GM21723 (cell line): ENCODE measurements at regions not wholly inside any gene's neighbourhood (a gene's known extent, or its start where the extent isn't known, plus 50 kb on each side); places are given as distances from the start of the nearest gene placed in this dataset.
"Not testable (repeated sequence)": the region's sequence is repeated elsewhere in the genome, so short reads cannot be mapped to it uniquely, and the experiment has no call there.

ENCODE experiments used
- ATAC-seq: cut with Tn5 transposase; IDR thresholded peaks from one replicate; pipeline ENCODE4 v1.9.1; 2021; ENCODE audit warnings: mild to moderate bottlenecking, moderate library complexity; ENCODE audit not compliant: unreplicated experiment

DNA sequence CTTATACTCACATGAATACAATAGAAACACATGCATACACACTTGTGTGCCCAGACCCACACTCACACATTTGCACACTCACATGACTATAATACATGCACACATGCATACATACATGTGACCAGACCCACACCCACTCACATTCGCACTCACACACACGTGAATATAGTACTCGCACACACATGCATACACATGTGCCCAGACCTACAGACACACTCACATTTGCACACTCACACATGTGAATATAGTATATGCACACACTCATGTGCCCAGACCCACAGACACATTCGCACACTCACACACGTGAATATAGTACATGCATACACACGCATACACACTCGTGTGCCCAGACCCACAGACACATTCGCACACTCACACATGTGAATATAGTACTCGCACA lies 197.4 kb upstream of the ZNF469 start:
- not testable (repeated sequence) for ATAC-seq

DNA sequence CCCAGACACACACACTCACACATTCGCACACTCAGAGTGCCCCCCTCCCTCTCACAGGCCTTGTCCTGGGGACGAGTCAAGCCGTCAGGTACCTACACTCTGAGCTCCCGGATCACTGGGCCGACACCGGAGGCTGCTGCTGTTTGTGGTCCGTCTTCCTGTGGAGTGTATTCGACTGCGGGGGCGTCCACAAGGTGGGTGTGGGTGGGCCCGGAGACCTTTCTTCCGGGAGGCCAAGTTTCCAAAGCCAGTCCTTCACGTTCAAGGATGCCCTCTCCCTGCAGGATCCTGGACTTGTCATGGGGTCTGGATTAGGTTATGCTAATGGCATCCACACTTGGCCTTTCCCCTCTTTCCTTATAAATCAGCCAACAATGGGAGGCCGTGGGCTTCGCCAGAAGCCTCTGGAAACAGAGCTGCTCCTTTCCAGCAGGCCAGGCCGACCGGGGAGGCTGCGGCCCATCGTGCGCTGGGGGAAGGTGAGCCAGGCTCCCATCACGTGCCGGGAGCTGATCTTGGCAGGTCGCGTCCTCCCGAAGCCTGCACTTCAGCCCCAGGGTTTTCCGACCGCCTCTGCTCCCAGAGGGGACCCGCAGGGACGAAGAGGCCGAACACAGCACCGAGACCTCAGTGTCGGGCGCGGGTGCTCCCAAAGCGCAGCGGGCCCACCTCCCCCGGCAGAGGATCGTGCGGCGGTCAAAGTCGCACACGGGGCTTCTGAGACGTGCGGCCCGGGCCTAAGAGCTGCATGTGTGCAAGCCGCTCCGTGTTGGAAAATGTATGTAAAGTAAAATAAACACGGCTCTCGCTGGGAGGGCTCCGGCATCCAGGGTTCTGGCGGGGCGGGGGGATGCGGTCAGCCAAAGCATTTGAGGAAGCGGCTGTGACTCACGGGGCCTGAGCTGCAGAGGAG lies 196.5 kb upstream of the ZNF469 start:
- not testable (repeated sequence) for ATAC-seq

DNA sequence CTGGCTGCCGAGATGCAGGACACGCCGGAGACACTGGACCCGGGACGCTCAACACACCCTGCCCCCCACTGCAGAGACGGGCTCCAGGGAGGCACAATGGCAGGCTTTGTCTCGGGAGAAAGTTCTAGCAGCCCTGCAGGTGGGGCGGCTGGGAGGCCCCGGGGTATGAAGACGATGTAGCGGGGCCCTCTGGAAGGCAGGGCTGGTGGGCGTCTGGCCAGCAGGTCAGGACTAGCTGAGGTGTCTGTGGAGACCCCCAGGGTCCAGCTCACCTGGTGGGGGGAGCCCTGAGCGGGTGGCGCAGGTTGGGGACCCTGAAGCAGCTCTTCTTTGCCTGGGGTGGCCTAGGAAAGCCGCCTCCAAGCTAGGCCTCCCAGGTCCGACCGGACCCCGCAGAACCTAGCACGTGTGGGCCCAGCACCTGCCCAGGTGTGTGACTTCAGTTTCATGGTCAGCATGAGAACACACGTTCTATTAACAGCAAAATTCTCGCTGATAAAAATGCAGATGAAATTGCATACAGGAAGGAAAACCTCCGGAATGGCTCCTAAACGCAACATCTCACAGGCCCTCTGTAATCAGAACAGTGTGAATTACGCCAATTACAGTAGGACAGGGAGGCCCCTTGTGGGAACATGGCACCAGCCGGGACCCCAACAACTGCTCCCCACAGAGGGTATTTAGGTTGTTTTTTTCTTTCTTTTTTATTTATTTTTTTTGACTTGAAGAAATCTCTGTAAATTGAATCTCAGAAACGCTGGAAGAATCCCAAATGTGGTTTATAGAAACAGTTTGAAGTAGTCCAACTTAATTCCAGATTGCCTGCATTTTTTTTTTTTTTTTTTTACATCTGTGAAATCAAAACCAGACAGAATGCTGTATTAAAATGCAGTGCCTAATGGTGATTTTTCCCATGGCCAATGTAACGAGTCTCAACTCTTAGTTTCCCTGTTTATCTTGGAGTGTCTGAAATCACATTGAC lies 195.6 kb upstream of the ZNF469 start:
- ATAC-seq: not testable (repeated sequence)

DNA sequence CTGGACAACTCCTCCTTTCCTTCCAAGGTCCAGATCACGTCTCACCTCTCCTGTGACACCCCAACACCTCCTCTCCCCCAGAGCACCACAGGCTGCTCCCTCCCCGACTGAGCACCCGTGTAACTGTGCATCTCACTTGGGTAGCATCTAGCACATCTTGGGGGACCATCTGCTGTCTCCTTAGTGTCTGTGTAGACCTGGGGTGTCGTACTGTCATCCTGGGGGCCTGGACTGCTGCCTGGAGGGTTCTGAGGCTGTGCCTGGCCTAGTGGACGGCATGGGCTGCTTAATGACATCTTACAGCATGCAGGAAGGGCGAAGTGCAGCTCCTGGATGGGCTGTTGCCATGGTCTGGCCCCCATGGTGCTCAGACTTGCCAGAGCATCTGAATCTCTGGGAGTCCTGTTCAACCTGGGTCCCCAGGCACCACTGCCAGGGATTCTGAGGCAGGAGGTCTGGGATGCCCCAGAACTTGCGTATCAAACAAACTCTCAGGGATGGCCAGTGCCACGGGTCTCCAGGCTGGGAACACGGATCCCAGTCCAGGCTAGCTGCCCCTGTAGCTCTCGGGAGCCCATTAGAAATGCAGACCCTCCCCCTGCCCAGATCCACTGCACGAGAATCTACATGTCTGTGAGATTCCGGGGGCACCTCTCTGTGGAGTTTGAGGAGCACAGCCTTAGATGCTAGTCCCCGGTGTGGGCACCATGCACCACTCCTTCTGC lies 194.4 kb upstream of the ZNF469 start:
- not testable (repeated sequence) for ATAC-seq

DNA sequence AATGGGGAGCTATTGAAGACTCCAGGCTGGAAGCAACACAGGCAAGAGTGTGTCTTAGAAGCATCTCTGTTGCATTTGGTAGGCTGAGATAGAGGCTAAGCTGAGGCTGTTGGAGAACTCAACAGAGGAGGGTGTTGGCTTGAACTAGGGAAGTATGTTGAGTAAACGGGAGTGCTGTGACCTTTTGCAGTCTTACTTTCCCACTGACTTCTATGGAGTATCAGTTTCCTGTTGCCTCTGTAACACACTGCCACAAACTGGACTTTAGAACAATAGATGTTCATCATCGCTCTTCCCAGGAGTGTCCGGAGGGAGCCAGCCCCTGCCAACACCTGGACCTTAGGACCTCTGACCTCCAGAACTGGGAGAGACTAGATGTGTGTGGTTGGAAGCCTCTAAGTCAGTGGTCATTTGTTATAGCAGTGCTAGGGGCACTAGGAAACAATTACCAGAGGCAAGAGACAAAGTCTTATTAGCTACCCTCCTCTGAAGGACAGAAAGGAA lies 192.1 kb upstream of the ZNF469 start:
- not testable (repeated sequence) for ATAC-seq

DNA sequence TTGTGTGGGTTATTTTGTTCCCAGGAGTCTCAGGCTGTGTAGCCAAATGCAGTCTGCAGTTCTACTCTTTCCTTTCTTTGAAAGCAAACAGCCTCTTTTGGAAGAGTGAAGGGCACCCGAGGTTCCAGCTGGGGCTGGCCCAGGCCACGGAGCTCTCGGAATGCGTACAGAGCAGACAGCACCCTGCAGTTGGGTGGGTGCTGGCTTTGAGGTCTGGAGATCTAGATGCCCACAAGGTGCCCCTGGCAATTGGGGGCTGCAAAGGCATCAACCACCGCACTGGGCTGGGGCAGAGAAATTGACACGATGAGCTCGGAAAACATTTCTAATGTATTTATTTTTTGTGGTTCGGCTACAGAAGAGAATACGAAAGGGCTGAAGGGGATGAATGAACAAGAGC lies 191.6 kb upstream of the ZNF469 start:
- not testable (repeated sequence) for ATAC-seq

DNA sequence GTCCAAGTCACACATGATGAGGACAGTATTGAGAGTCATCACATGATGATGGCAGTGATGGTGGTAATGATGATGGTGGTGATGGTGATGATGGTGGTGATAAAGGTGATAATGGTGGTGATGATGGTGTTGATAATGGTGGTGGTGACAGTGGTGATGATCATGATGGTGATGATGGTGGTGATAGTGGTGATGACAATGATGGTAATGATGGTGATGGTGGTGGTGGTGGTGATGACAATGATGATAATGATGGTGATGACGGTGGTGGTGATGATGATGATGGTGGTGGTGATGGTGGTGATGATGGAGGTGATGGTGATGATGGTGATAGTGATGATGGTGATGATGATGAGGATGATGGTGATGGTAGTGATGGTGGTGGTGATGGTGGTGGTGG lies 190.2 kb upstream of the ZNF469 start:
- no peak for ATAC-seq

DNA sequence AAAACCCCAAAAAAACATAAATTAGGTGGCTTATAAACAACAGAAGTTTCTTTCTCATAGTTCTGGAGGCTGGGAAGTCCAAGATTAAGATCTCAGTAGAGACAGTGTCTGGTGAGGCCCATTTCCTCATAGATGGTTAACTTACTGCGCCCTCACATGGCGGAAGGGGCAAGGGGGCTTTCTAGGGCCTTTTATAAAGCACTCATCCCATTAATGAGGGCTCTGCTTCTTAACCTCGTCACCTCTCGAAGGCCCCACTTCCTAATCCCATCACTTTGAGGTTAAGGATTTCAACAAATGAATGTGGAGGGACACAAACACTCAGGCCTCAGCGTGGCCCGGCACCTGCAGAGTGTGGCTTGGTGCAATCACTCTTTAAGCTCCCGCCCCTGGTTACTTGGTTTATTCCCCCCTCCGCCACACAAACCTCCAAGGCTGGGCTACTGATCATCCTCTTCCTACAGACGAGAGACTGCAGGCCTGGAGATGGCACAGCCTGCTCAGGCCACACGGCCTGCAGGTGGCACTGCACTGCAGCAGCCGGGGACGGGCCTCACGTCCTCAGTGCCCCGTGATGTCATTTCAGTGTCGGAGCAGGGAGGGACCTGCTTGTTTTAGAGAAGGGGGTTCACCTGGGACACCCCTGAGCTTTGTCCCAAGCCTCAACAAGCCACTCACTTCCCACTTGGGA lies 188.9 kb upstream of the ZNF469 start:
- not testable (repeated sequence) for ATAC-seq

DNA sequence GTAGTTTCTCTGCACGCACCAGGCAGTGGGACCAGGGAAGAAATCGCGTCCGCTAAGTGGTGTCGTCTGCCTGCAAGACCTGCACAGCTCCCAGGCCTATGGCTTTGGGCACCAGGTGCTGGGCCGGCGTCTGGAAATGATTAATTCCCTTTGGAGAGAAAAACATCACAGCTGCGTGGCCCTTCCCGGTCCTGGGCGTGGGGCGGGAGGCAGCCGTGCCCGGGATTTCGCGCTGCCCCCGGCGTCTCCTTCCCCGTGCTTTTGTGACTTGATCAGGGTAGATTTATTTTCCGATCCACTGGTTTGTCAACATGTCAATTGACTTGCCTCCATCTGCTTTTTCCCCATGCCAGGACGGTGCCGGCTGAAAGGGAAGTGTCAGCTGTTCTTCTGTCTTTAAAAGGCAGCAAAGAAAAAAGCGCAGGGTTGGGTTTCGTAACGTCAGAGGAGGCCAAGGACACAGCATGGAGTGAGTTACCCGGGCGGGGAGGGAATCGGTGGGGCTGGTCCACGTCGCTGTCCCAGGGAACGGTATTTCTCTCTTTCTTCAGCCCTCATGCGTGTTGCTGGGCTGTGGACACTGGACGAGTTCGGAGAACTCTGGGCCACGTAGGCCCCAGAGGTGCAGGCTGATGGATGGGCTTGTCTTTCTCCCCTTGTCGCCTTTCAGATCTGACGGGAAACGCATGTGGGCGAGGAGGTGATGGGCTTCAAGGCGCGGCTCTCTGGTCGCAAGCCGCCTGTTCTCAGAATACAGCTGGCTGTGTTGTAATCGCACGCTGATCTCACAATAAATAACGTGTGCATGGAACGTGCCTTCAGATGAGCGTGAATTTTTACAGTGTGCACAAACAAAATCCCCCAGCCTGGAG lies 188.1 kb upstream of the ZNF469 start:
- ATAC-seq: no peak

DNA sequence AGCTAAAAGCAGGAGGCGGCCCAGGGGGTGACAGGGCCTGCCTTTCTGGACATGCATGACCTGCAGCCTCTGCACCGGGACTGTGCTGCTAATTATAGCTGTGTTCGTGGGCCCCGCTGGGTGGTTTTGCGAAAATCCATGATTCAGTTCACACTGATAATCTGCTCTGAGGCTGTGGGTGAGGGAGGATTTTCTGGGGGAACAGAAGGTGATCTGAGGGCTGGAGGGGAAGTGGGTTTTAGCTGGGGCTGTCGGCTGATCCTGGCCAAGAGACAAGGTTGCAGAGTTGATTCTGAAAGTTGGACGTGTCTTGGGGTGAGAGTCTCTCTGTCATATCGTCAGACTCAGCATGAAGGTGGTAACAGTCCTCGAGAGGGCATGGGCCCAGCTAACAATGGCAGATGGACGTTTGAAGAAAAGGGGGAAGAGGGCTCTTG lies 187.5 kb upstream of the ZNF469 start:
- ATAC-seq: no peak

DNA sequence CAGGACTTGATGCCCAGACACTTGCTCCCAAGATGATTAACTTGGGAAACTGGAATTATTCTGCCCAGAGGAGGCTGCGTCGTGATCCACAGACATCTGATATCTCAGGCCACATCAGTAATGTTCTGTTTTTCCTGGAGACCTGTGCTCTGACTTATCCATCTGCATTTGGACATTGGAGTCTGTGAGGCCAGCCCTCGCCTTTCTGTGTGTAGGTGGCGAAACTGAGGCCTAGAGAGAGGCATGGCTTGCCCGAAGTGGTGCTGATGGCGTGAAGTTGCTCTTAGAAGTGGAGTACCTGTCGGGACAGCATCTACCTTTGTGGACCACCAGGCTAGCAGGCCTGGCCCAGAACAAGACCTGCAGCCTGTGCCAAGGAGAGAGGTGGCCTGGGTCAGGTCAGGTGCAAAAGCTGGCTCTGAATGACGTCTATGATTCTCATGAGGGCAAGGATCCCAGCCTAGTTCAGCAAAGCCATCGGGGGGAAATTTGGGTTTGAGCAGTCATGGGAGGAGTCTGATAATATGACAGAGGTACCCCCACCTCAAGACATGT lies 186.8 kb upstream of the ZNF469 start:
- ATAC-seq: no peak

DNA sequence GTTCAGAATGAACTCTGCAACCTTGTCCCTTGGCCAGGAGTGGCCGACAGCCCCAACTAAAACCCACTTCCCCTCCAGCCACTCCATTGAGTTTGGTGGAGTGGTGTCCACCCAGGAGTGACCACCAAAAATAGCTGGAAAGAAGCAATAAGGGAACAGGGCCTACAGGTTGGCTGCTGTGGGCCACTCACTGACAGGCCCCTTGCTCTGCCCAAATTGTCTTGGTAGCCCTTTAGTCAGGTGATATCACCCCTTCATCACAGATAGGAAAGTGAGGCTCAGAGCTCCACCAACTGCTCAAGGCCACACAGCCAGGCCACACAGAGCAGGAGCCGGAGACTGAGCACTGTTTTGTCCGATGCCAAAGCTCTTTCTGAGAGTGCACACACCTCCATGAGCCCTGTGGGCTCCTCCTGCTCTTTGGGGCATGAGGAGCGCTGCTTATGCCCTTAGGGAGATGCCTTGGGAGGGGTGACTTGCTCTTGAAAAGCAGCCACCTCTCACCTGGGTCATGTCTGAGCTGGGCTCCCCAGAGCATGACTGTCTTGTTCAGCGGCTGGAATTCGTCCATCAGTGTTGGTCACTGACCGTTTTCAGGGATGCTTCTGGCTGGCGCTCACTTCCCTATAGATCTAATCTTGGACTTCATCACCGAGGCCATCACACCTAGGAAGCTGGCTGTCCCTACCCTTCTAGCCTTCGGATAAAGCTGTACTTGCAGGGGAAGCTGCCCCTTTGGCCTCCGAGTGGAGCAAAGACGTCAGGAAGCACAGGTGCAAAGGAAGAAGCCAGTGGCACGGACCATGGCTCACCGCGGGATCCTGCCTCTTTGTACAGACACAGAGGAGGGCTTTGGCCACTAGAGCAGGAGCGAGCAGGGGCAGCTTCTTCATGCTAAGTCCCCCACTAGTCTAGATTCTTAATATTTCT lies 186.0 kb upstream of the ZNF469 start:
- no peak for ATAC-seq

DNA sequence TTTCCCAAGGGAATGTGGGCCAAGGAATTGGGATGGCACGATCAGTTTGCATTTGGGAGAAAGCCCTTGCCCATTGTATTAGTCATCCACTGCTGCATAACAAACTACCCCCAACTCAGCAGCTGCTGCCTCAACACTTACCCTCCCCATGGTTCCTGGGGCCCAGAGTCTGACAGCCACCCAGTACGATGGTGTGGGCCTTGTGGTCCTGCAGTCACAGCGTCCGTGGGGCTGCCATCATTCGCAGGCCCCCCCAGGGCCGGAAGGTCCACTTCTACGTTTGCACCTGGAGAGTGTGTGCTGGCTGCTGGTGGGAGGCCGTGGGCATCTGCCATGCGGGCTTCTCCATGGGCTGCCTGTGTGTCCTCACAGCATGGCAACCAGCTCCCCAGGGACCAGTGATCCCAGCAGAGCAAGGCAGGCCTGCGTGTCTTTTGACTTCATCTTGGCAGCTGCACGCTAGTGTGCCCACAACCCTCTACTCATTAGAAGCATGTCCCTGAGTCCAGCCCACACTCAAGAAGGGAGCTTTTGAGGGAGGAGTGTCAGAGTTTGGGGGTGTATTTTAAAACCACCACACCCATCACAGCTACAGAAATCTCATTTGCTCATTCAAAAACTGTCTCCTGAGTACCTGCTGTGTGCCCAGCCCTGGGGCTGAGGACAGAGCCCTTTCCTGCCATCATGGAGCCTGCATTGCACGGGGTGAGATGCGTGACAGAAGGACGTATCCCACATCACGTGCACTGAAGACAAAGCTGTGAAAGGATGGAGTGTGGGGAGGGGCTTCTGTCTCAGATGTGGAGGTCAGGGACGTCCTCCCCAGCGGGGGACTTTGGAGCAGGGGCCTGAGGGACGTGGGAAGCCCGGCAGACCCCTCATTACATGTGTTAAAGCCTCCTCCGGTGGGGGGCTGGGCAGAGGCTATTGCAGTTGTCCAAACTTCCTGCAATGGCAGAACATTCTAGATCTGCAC lies 185.0 kb upstream of the ZNF469 start:
- no peak for ATAC-seq

DNA sequence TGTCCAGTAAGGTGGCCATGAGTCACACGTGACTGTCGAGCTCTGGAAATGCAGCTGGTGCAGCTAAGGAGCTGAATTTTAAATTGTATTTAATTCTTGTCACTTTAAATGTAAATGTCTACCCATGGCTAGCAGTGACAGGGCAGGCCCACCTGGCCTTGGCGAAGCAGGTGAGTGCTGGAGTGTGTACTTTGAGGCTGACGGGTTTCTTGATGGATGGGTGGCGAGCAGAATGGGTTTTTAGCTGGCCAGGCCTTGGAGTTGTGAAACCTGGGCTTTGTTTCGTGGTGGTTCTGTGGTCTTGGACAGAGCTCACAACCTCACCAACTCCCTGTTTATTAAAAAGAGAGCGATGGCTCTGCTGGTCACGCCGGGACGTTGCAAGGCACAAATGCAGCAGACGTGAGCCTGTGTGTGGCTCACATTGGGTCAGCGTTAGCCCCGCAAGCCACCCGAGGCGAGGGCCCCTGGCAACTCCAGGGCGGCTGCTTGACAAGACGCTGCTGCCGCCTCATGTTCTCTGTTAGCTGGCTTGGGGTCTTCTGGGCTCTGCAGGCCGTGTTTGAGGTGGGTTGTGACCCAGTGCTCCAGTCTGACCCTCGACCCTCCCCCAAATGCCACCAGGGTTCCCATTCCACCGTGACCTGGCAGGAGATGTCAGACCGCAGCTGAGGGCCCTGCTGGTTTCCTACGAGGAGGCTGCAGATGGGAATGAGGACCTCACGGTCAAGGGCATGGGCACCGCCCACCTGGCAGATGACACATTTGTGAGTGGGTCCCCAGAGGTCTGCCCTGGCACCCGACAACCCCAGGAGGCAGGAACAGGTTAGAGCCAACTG lies 184.1 kb upstream of the ZNF469 start:
- not testable (repeated sequence) for ATAC-seq

DNA sequence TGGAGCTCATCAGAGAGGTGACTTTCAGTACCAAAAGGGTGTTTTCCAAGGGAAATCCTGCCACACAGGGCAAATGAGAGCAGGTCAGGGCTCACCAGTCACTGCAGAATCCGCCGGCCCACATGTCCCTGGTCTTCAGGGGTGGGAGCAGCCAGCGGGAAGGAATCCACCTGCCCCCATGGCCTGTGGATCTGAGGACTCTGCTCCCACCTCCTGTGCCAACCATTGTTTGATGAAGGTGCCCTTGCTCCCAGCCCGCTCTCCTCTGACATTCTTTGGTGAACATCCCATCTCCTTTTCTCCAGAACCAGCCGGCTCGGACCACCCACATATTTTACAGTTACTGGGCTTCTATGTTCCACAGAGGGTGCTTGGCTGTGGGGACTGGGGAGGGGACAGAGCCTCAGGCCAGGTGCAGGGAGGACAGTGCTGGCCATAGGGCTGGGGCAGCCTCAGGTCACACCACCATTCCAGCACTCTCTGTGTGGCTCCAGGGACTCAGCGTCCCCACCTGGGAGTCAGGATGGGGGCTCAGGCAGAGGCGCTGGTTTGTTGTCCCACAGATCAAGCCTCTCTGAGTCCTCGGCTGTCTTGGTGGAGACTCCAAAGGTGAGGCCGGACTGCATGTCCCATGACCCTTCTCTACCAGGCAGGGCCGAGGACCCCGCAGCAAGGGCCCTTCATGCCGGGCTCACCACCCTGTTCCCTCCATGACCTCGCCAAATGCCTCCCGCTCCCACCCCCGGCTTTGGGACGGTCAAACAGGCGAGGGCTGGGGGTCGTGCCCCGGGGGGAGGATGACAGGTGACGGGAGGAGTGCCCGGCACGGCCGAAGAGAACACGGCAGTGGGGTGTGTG lies 183.2 kb upstream of the ZNF469 start:
- not testable (repeated sequence) for ATAC-seq
